ENCODE measurements at regions not wholly inside any gene's neighbourhood (a gene's known extent, or its start where the extent isn't known, plus 50 kb on each side); places are given as distances from the start of the nearest gene placed in this dataset.

DNA sequence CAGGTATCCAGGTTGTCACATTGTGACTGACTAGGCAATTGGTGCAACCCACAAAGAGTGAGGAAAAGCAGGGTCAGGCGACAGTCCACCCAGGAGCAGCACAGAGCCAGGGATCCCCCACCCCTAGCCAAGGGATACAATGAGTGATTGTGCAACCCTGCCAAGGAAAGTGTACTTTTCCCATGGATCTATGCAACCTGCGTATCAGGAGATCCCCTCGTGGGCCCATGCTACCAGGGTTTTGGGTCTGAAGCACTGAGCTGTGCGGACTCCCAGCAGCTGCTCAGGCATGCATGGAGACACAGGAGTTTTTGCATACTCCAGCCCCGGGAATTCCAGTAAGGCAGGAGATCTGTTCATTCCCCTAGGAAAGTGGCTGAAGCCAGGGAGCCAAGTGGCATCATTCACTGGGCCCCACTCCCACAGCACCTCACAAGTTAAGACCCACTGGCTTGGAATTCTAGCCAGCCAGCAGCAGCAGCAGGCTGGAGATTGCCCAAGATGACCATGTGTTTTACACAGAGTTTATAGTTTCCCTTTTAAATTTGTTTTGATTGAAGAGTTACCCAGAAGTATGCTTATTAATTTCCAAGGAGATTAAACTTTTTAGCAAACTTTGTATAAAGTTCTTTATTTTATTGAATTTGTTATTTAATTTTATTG lies 136.0 kb downstream of the LTN1 start:
- no peak for TF ChIP-seq POLR2A (IDR thresholded peaks at IDR 0.05)
- TF ChIP-seq CTCF (IDR thresholded peaks at IDR 0.05): no peak
